Occipital lobe (tissue), 1 donor: ENCODE measurements at regions not wholly inside any gene's neighbourhood (a gene's known extent, or its start where the extent isn't known, plus 50 kb on each side); places are given as distances from the start of the nearest gene placed in this dataset.

Experiments
- DNase-seq: peaks from one replicate; lab custom pipeline; 2025; lab: John Stamatoyannopoulos, UW

GRCh38 chr1:71267220-71267619 lies 186.4 kb upstream of the ZRANB2 start:
- no peak for DNase-seq

DNA sequence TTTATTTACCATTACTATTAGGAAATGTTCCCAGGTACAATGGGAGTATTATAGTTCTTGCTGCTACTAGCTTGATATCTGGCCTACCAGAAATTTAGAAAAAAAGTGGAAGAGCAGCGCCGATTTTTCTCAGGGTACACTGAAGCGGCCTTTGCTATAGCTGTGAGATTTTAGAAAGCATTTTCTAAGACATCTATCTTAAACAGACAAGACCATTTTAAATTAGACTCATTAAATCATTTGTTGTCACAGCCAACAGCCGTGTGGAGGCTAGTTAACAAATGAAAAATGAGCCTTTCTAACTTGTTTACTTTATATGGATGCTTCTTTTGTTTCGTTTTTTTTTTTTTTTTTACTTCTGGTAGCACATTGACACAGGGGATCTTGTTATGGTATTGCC lies 183.2 kb upstream of the ZRANB2 start:
- no peak for DNase-seq

GRCh38 chr1:71262970-71263369 lies 182.1 kb upstream of the ZRANB2 start:
- DNase-seq = no peak

- no peak for DNase-seq
Observed at GRCh38 chr1:71252900-71253299, 172.1 kb upstream of the ZRANB2 start.

DNA sequence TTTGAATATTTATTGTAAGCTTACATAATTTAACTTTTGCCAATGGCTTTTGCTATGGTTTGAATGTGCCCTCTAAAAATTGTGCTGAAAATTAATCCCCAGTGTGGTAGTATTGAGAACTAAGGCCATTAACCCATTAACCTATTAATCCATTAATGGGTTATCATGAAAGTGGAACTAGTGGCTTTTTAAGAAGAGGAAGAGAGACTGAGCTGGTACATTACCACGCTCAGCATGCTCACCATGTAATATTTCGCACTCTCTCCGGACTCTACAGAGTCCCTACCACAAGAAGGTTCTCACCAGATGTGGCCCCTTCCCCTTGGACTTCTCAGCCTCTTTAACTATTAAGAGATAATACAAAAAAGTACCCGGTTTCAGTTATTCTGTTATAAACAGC lies 164.4 kb upstream of the ZRANB2 start:
- DNase-seq = no peak

- DNase-seq = no peak
Observed at GRCh38 chr1:71242239-71242638, 161.4 kb upstream of the ZRANB2 start.

DNA sequence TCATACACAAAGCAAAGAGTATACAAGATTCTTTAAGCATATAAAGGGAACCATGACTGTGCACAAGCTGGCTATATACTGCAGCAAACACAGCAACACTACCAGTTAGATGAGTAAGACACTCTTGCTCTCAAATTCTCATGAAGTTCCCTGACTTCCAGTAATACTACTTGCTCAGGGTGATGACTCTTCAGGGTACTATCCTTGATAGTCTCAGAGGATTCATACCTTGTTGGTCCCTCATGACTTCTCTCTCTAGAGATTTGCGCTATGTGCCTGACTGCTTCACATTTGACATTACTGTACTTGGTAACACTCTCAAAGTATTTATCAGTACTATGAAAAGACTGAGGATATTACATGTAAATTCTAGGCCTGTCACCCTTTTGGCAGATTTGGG lies 159.8 kb upstream of the ZRANB2 start:
- no peak for DNase-seq

GRCh38 chr1:71236503-71236902 lies 155.7 kb upstream of the ZRANB2 start:
- DNase-seq = no peak

DNA sequence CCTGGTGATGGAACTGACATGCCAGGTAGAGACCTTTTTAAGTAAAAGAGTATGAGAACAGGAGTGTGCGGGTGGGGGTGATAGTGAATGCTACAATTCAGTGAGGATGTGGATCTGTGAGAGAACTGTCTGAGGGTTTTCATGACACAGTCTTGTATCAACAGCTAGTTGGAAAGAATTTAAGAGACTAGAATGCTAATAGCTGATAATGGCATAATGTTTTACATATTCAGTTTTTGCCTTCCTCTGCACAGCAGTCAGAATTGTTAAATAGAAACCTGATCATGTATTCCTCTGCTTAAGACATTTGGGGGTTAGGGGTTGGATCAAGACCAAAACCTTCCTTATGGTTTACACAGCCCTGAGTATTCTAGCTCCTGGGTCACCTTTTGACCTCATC lies 152.8 kb upstream of the ZRANB2 start:
- DNase-seq = no peak

DNA sequence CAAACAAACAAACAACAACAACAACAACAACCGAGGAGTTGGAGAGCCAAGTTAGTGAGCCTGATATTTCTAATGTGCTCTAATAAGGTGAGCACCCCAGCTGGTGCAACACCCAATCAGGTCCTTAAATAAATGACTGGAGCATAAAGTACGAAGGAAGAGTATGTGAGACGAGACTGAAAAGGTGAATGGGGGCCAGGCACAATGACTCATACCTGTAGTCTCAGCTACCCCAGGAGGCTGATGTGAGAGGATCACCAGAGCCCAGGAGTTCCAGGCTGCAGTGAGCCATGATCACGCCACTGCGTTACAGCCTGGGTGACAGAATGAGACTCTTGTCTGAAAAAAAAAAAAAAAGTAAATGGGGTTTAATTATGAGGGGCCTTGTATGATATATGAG lies 152.0 kb upstream of the ZRANB2 start:
- no peak for DNase-seq

DNA sequence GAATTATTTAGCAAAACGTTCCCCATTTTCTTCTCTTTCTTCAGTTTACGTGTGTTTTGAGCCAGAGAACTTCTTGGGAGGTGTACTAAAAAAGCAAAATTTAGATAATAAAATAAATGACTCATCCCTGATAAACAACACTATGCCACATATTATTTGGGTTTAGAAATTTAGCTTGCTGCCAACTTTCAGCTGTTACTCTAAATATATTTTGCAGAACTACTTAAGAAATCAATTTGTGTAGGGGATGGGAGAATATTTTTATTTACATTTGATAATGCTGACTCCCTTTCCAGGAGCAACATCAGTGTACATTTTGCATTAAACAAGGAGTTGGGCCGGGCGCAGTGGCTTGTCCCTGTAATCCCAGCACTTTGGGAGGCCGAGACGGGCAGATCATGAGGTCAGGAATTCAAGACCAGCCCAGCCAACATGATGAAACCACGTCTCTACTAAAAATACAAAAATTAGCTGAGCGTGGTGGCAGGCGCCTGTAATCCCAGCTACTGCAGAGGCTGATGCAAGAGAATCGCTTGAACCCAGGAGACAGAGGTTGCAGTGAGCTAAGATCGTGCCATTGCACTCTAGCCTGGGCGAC lies 151.4 kb upstream of the ZRANB2 start:
- no peak for DNase-seq

DNA sequence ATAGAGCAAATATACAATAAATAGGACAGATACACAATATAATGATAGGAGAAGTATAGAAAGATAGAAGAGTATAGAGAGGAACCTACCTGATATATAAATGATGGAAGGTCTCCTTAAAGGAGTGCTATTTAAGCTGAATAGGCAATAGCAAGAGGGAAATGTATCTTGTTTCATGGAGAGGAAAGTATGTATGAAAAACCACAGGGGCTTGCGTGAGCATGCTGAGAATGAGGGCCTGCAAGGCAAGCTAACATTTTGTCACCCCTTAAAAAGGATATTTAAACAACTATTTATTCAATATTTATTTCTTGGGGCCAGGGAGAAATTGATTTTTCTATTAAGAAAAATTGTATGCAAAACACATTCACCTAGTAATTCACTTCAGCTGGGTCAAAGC lies 150.9 kb upstream of the ZRANB2 start:
- no peak for DNase-seq

GRCh38 chr1:71228742-71229365 lies 148.0 kb upstream of the ZRANB2 start:
- no peak for DNase-seq

- no peak for DNase-seq
Observed at GRCh38 chr1:71228241-71228640, 147.4 kb upstream of the ZRANB2 start.

DNA sequence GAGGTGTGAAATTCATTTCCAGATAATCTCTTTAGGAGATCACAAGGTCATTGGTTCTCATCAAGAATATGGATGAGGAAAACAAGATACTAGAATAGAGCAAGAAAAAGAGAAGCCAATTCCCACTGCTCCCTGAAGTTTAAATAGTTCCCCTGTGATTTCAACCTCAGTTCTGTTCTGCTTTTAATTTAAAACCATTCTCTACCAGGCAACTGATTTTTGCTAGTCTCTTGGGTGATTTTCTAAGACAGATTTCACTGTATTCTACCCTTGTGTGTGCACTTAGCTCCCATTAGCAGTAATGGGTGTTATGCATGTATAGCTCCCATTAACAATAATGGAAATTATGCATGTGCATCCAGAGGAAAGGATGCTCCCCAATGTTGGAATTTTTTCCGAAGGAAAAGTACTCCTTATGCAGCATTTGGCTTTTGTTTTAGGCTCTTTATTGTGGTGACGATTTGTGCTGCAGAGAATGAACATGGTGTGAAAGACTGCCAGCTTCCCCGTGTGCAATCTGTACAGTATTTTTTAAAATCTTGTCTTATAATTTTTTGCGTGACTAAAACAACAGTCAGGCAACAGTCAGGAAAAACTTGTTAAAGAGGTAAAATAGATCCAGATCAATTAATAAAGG lies 144.0 kb upstream of the ZRANB2 start:
- DNase-seq = no peak

DNA sequence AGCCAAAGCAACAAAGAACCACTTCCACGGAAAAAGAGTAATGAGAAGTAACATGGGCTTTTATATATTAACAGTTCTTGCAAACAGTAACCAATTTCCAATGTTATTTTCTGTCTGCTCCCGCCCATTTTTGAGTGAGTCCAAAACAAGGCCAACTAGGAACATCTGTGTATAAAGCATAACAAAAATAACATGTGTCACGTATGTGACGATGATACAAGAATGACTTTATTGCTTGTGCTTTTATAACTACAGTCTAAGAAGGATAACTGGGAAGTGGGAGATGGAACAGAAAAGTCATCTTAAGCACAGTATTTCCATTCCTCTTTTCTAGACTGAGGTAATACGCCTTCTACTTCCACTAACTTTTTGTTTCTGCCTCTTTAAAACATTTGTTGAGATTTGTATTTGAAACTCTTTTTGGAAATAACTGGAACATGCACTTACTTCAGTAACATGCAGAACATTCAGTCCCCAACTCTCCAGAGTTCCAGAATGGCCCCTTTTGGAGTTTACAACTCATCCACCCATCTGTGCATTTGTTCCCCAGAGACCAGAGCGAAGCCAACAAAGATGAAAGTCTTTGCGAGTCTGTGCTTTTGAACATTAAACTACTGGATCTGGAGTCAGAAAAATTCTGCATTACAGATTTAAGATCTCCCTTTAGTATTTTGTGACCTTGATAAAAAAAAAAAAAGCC lies 143.0 kb upstream of the ZRANB2 start:
- DNase-seq = peak; percentile 17

GRCh38 chr1:71222668-71223067 lies 141.8 kb upstream of the ZRANB2 start:
- no peak for DNase-seq

GRCh38 chr1:71210718-71211117 lies 129.9 kb upstream of the ZRANB2 start:
- DNase-seq = no peak

DNA sequence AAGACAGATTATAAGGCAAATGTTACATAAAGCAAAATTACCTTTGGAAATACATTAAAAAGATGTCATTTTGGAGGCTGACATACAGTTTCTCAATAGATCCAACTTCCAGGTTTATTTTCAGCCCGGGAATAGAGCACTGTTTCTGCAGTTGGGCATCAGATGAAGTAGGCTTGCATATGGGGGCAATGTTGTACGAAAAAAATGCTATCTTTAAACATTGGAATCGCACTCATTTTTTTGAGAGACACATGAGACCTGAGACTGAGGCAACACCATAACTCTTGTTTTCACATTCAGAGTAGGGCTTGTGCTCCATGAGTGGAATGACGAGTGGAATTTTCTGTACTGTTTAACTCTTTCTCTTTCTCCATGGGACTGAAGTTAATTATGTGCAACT lies 122.4 kb upstream of the ZRANB2 start:
- DNase-seq = no peak

- DNase-seq = no peak
Observed at GRCh38 chr1:71200503-71200902, 119.7 kb upstream of the ZRANB2 start.

DNA sequence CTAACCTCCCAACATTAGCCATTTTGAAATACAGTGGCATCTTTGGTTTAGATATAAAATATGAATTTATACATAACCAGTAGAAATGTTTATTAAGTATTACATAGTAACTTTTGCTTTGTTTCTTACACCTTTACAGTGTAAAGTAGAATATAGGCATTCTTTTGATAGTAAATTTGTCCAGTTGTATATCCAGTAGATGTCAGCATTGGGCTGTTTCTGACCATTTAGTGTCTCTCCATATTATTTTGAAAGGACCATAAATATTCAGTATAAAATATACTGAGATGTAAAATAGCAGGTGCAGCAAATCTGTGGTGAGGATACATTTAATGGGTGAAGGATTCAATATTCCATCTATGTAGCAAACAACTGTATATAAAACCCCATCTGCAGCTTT lies 115.8 kb upstream of the ZRANB2 start:
- no peak for DNase-seq

DNA sequence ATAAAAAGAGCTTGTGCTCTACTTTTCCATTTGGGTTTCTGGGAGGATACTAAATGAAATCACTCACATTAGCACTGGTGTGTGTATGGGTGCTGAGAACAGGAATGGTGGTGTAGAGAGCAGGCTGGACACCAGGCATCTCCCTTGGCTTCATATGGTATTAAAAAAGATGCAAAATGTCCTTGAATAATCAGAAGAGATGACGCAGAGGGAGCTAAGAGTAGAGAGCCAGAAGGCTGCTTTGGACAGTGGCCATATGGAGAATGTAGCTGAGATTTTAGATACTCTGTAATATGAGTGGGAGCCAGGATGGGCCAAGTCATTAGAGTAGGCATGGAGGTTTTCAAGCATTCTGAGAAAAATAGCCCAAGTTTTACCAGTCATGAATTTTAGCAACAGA lies 112.3 kb upstream of the ZRANB2 start:
- peak; percentile 25 for DNase-seq

DNA sequence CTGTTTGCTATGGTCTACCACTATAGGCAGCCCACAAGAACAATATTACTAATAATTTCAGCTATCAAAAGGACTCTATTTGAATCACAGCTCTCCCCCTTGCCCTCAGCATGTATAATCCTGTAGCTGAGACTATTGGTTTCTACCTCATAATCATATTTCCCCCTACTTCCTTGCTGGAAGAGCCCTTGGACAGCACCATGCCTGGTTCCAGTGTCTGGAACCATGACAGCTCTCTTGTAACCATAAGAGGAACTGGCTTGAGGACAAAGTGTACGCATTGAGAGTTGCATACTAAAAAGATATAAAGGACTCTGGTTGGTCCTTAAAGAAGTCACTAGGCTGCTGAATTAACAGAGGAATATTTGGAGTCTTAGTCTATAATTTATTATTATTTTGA lies 110.7 kb upstream of the ZRANB2 start:
- DNase-seq = no peak
